Hepatocyte (in vitro differentiated cells): ENCODE measurements at regions not wholly inside any gene's neighbourhood (a gene's known extent, or its start where the extent isn't known, plus 50 kb on each side); places are given as distances from the start of the nearest gene placed in this dataset.

Experiments used
- DNase-seq: peaks from one replicate; pipeline ENCODE4 v3.0.0-alpha.2; 2016; ENCODE audit warnings: low spot score
- H2AFZ ChIP-seq: fragments of 200-600 bp; sonication (generic); 2 replicates; pipeline ENCODE4 v1.6.0; 2016; ENCODE audit warnings: antibody characterized with exemption, mild to moderate bottlenecking
- H3K27ac ChIP-seq: fragments of 200-600 bp; sonication (generic); 2 replicates; pipeline ENCODE4 v1.5.1; 2016; ENCODE audit warnings: mild to moderate bottlenecking
- H3K27me3 ChIP-seq: fragments of 200-600 bp; sonication (generic); 2 replicates; pipeline ENCODE4 v1.6.1; 2016
- H3K36me3 ChIP-seq: fragments of 200-600 bp; sonication (generic); replicated peaks from 2 replicates; pipeline ENCODE4 v1.5.1; 2016; ENCODE audit warnings: low read depth; ENCODE audit not compliant: insufficient read depth
- H3K4me1 ChIP-seq: fragments of 200-600 bp; sonication (generic); 2 replicates; pipeline ENCODE4 v1.5.1; 2016; ENCODE audit warnings: mild to moderate bottlenecking, moderate library complexity; ENCODE audit not compliant: insufficient read depth
- H3K4me2 ChIP-seq: fragments of 200-600 bp; sonication (generic); 2 replicates; pipeline ENCODE4 v1.6.0; 2016
- H3K4me3 ChIP-seq: fragments of 200-600 bp; sonication (generic); 2 replicates; pipeline ENCODE4 v1.5.1; 2016; ENCODE audit warnings: mild to moderate bottlenecking
- H3K79me2 ChIP-seq: fragments of 200-600 bp; sonication (generic); 2 replicates; pipeline ENCODE4 v1.6.0; 2017; ENCODE audit warnings: mild to moderate bottlenecking
- H3K9me2 ChIP-seq: fragments of 200-600 bp; sonication (generic); replicated peaks from 2 replicates; pipeline ENCODE4 v1.6.0; 2017; ENCODE audit warnings: mild to moderate bottlenecking; ENCODE audit not compliant: insufficient read depth
- H3K9me3 ChIP-seq: fragments of 200-600 bp; sonication (generic); 2 replicates; pipeline ENCODE4 v1.5.1; 2016; ENCODE audit warnings: low read depth, mild to moderate bottlenecking
- H4K20me1 ChIP-seq: fragments of 200-600 bp; sonication (generic); 2 replicates; pipeline ENCODE4 v1.6.0; 2016; ENCODE audit warnings: mild to moderate bottlenecking; ENCODE audit not compliant: insufficient read depth, poor library complexity, severe bottlenecking
- CTCF ChIP-seq: fragments of 200-600 bp; sonication (generic); IDR thresholded peaks from 2 replicates; pipeline ENCODE4 v1.5.1; 2016; ENCODE audit warnings: antibody characterized with exemption, mild to moderate bottlenecking; ENCODE audit not compliant: poor library complexity
- EZH2 ChIP-seq: fragments of 200-600 bp; sonication (generic); IDR thresholded peaks from 2 replicates; pipeline ENCODE4 v1.6.1; 2016; ENCODE audit warnings: antibody characterized with exemption, mild to moderate bottlenecking, borderline replicate concordance
- EZH2phosphoT487 ChIP-seq: fragments of 200-600 bp; sonication (generic); IDR thresholded peaks from one replicate; pipeline ENCODE4 v1.6.1; 2018; ENCODE audit warnings: antibody characterized with exemption, mild to moderate bottlenecking, low read depth, moderate library complexity; ENCODE audit not compliant: unreplicated experiment, severe bottlenecking
- WGBS: methylation state at CpG from one replicate; pipeline ENCODE4 v1.1.6; 2016; ENCODE audit warnings: low lambda C conversion rate; ENCODE audit errors: missing lambda C conversion rate; 5-methylcytosine and 5-hydroxymethylcytosine counted together

GRCh38 chr3:87361271-87361670 lies 84.9 kb upstream of the POU1F1 start:
- Histone ChIP-seq H4K20me1 (no peaks in the 10 kb centered on the region), H3K4me3 (no peak overlapping the region), H2AFZ (no peak overlapping the region), H3K27ac (no peak overlapping the region), H3K27me3 (no peaks in the 10 kb centered on the region), H3K9me2 (no peaks in the 10 kb centered on the region), H3K79me2 (no peaks in the 10 kb centered on the region), H3K36me3 (no peaks in the 10 kb centered on the region), H3K4me2 (no peak overlapping the region), H3K9me3 (no peaks in the 10 kb centered on the region), H3K4me1 (no peaks in the 10 kb centered on the region)
- TF ChIP-seq CTCF (no peak), EZH2 (no peak), EZH2phosphoT487 (no peak)
- DNase-seq, result no peak

GRCh38 chr3:87359826-87360225 lies 83.4 kb upstream of the POU1F1 start:
- Histone ChIP-seq H4K20me1 (no peaks in the 10 kb centered on the region), H3K9me2 (no peaks in the 10 kb centered on the region), H3K36me3 (no peaks in the 10 kb centered on the region), H3K9me3 (no peaks in the 10 kb centered on the region), H2AFZ (no peak overlapping the region), H3K27me3 (no peaks in the 10 kb centered on the region), H3K4me3 (no peak overlapping the region), H3K27ac (no peak overlapping the region), H3K4me2 (no peak overlapping the region), H3K79me2 (no peaks in the 10 kb centered on the region), H3K4me1 (no peaks in the 10 kb centered on the region)
- WGBS, result 62% methylated on average over 2 of the region's 2 CpGs
- no peak for DNase-seq
- TF ChIP-seq EZH2 (no peak), EZH2phosphoT487 (no peak), CTCF (no peak)

- H3K27ac ChIP-seq, result no peak overlapping the region
- H3K27me3 ChIP-seq, result no peaks in the 10 kb centered on the region
- DNase-seq, result no peak
- H4K20me1 ChIP-seq, result no peaks in the 10 kb centered on the region
- H3K36me3 ChIP-seq, result no peaks in the 10 kb centered on the region
- H3K9me2 ChIP-seq, result no peaks in the 10 kb centered on the region
- no peaks in the 10 kb centered on the region for H3K79me2 ChIP-seq
- 92% methylated on average over 4 of the region's 4 CpGs for WGBS
- H3K4me3 ChIP-seq, result no peak overlapping the region
- H3K9me3 ChIP-seq, result no peaks in the 10 kb centered on the region
- H3K4me2 ChIP-seq, result no peak overlapping the region
- TF ChIP-seq CTCF (no peak), EZH2phosphoT487 (no peak), EZH2 (no peak)
- no peaks in the 10 kb centered on the region for H3K4me1 ChIP-seq
- H2AFZ ChIP-seq, result no peak overlapping the region
These were observed 82.6 kb upstream of the POU1F1 start for GRCh38 chr3:87359025-87359424.

- no peaks in the 10 kb centered on the region for H3K27me3 ChIP-seq
- no peak overlapping the region for H3K4me2 ChIP-seq
- H3K4me1 ChIP-seq, result no peaks in the 10 kb centered on the region
- H2AFZ ChIP-seq, result no peak overlapping the region
- H3K9me3 ChIP-seq, result no peaks in the 10 kb centered on the region
- no peak for DNase-seq
- H3K79me2 ChIP-seq, result no peaks in the 10 kb centered on the region
- no peak overlapping the region for H3K4me3 ChIP-seq
- TF ChIP-seq EZH2phosphoT487, result no peak
- TF ChIP-seq CTCF, result no peak
- TF ChIP-seq EZH2, result no peak
- H4K20me1 ChIP-seq, result no peaks in the 10 kb centered on the region
- no peaks in the 10 kb centered on the region for H3K36me3 ChIP-seq
- no peak overlapping the region for H3K27ac ChIP-seq
- no peaks in the 10 kb centered on the region for H3K9me2 ChIP-seq
- 89% methylated on average over 2 of the region's 2 CpGs for WGBS
These were observed 81.7 kb upstream of the POU1F1 start for GRCh38 chr3:87358066-87358465.
